ENCODE measurements at regions not wholly inside any gene's neighbourhood (a gene's known extent, or its start where the extent isn't known, plus 50 kb on each side); places are given as distances from the start of the nearest gene placed in this dataset.

DNA sequence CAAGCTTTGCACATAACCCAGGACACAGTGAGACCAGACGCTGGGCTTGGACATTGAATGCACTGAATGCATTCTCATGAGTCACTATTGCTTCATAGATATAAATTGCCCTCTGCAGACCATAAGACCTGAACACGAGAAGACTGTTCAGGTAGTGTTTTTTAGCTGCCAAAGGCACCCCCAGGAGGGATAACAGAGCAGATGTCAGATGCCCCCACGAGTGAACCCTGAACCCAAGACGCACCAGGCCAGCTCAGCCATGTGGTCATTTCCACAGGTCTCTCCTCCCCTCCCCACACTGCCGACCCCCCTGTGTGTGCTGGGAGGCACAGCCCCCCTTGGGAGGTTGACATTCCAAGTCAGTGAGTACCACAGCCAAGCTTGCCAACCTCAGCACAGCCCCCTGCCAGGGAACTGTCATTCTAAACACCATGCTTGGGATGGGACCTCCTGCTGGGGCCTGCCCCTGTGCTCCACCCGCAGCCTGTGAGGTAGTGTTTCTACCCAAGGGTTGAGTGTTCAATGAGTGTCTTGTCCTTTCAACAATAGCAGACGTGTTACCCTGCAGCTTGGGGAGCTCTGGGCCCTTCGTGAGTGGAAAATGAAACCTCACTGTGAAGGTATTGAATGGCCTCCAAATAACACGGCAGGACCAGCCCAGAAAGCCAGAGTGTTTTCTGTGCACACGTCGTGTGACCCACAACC is 68.2 kb downstream of the PSMG1 start:
- ChIA-PET POLR2A (no interaction called here), CTCF (interaction anchor here (1.2 to 1.9 kb wide), 5 partner anchors 9 to 111 kb away, joined by 3 to 7 read pairs (median 4); no protein-coding TSS in a partner anchor)
- TF ChIP-seq CTCF (IDR thresholded peaks at IDR 0.05; ENCODE audit: insufficient read depth, low read depth, low read length): no peak
- DNase-seq (ENCODE audit: low read depth): no peak
- Histone ChIP-seq H3K36me3 (ENCODE audit: control insufficient read depth, insufficient read depth, low read length) (no peaks in the 10 kb centered on the region), H3K27me3 (ENCODE audit: control insufficient read depth, insufficient read depth, low read length) (no peaks in the 10 kb centered on the region), H3K4me3 (ENCODE audit: low read depth, low read length) (no peak overlapping the region)

- DNase-seq (ENCODE audit: low read depth): no peak
- ChIA-PET CTCF (no interaction called here), POLR2A (no interaction called here)
- no peaks in the 10 kb centered on the region for H3K36me3 ChIP-seq (ENCODE audit: control insufficient read depth, insufficient read depth, low read length)
- 0 out of 2 replicates have a peak, but pooled peaks cover 3% of the 10 kb centered on the region for H3K27me3 ChIP-seq (ENCODE audit: control insufficient read depth, insufficient read depth, low read length)
- no peak overlapping the region for H3K4me3 ChIP-seq (ENCODE audit: low read depth, low read length)
- no peak for TF ChIP-seq CTCF (IDR thresholded peaks at IDR 0.05; ENCODE audit: insufficient read depth, low read depth, low read length)
These were observed 71.2 kb downstream of the PSMG1 start for GRCh38 chr21:39111931-39112550.

DNA sequence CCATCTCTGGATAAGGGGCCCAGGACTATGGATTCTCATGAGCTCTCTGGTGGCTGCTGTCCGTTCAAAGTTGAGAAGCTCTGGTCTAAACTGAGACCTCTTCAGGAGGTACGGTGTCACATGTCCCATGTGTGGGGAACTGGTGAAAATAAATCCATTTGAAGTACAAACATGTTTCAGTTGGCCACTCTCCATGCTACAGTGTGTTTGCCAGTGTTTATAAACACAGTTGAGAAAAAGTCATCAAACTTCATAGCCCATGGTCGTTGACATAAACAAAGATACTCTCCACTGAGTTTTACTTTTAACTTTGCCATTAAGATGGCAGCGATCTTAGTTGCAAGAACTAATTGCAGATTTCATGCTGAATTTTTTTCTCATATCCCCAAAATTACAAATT is 72.8 kb downstream of the PSMG1 start:
- ChIA-PET CTCF (no interaction called here), POLR2A (no interaction called here)
- no peak for TF ChIP-seq CTCF (IDR thresholded peaks at IDR 0.05; ENCODE audit: insufficient read depth, low read depth, low read length)
- H3K4me3 ChIP-seq (ENCODE audit: low read depth, low read length): no peak overlapping the region
- H3K27me3 ChIP-seq (ENCODE audit: control insufficient read depth, insufficient read depth, low read length): 0 out of 2 replicates have a peak, but pooled peaks cover 3% of the 10 kb centered on the region
- no peaks in the 10 kb centered on the region for H3K36me3 ChIP-seq (ENCODE audit: control insufficient read depth, insufficient read depth, low read length)
- no peak for DNase-seq (ENCODE audit: low read depth)

- no peak for TF ChIP-seq CTCF (IDR thresholded peaks at IDR 0.05; ENCODE audit: insufficient read depth, low read depth, low read length)
- H3K27me3 ChIP-seq (ENCODE audit: control insufficient read depth, insufficient read depth, low read length): 0 out of 2 replicates have a peak, but pooled peaks cover 3% of the 10 kb centered on the region
- CTCF ChIA-PET: interaction anchor here (1.7 kb wide), 1 partner anchor 15 kb away, joined by 6 read pairs; no protein-coding TSS in a partner anchor
- DNase-seq (ENCODE audit: low read depth): no peak
- POLR2A ChIA-PET: no interaction called here
- no peaks in the 10 kb centered on the region for H3K36me3 ChIP-seq (ENCODE audit: control insufficient read depth, insufficient read depth, low read length)
- no peak overlapping the region for H3K4me3 ChIP-seq (ENCODE audit: low read depth, low read length)
These were observed 73.5 kb downstream of the PSMG1 start for GRCh38 chr21:39109596-39110210.

DNA sequence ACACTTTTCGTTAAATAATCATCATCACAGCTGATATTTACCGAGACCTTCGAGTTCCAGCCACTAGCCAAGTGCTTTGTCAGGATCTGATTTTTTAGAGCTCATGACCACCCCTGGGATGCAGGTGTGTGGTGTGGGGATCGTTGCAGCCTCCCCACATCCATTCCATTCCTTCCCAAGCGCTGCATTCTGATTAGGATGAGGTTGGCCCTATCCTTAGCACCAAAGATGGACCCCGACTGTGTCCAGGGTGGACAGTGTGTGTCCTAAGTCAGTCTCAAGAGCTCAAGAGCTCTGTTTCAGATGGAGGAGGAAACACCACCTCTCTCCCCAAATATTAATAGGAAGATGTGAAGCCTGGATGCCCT is 74.1 kb downstream of the PSMG1 start:
- no peak for TF ChIP-seq CTCF (IDR thresholded peaks at IDR 0.05; ENCODE audit: insufficient read depth, low read depth, low read length)
- ChIA-PET CTCF (interaction anchor here (1.7 kb wide), 1 partner anchor 15 kb away, joined by 6 read pairs; no protein-coding TSS in a partner anchor), POLR2A (no interaction called here)
- DNase-seq (ENCODE audit: low read depth): no peak
- Histone ChIP-seq H3K27me3 (ENCODE audit: control insufficient read depth, insufficient read depth, low read length) (0 out of 2 replicates have a peak, but pooled peaks cover 3% of the 10 kb centered on the region), H3K4me3 (ENCODE audit: low read depth, low read length) (no peak overlapping the region), H3K36me3 (ENCODE audit: control insufficient read depth, insufficient read depth, low read length) (no peaks in the 10 kb centered on the region)
